ENCODE measurements at regions not wholly inside any gene's neighbourhood (a gene's known extent, or its start where the extent isn't known, plus 50 kb on each side); places are given as distances from the start of the nearest gene placed in this dataset.
A peak's percentile ranks its signal among the peaks of the same experiment; 100 is the strongest.

GRCh38 chr4:144302704-144303536 is 162.4 kb upstream of the GYPA start:
- no peaks in the 10 kb centered on the region for H3K9me3 Mint-ChIP-seq
- DNase-seq (ENCODE audit: extremely low spot score, unreplicated experiment), result no peak
- peak overlapping the region; percentile 18 for H3K4me3 Mint-ChIP-seq
- no peaks in the 10 kb centered on the region for H3K36me3 Mint-ChIP-seq
- no peak for TF ChIP-seq CTCF (conservative IDR thresholded peaks at IDR 0.05)
- no peaks in the 10 kb centered on the region for H3K27me3 Mint-ChIP-seq
- peaks cover 4% of the 10 kb centered on the region for H3K4me1 Mint-ChIP-seq (ENCODE audit: unreplicated experiment)
- peak overlapping the region; percentile 77 for H3K27ac Mint-ChIP-seq

- H3K27ac Mint-ChIP-seq, result no peak overlapping the region
- TF ChIP-seq CTCF (conservative IDR thresholded peaks at IDR 0.05), result no peak
- H3K4me1 Mint-ChIP-seq (ENCODE audit: unreplicated experiment), result peaks cover 4% of the 10 kb centered on the region
- H3K36me3 Mint-ChIP-seq, result no peaks in the 10 kb centered on the region
- H3K4me3 Mint-ChIP-seq, result no peak overlapping the region
- H3K9me3 Mint-ChIP-seq, result no peaks in the 10 kb centered on the region
- no peaks in the 10 kb centered on the region for H3K27me3 Mint-ChIP-seq
- no peak for DNase-seq (ENCODE audit: extremely low spot score, unreplicated experiment)
Observed at GRCh38 chr4:144304025-144304424, 163.5 kb upstream of the GYPA start.

GRCh38 chr4:144310535-144310934 is 170.0 kb upstream of the GYPA start:
- no peak for DNase-seq (ENCODE audit: extremely low spot score, unreplicated experiment)
- TF ChIP-seq CTCF (conservative IDR thresholded peaks at IDR 0.05), result no peak
- H3K4me3 Mint-ChIP-seq, result no peak overlapping the region
- peaks cover 5% of the 10 kb centered on the region for H3K36me3 Mint-ChIP-seq
- no peaks in the 10 kb centered on the region for H3K4me1 Mint-ChIP-seq (ENCODE audit: unreplicated experiment)
- peaks cover 13% of the 10 kb centered on the region for H3K9me3 Mint-ChIP-seq
- H3K27me3 Mint-ChIP-seq, result no peaks in the 10 kb centered on the region
- H3K27ac Mint-ChIP-seq, result no peak overlapping the region

- Mint-ChIP-seq H3K4me1 (ENCODE audit: unreplicated experiment) (no peaks in the 10 kb centered on the region), H3K36me3 (peaks cover 5% of the 10 kb centered on the region), H3K4me3 (no peak overlapping the region), H3K9me3 (peaks cover 13% of the 10 kb centered on the region), H3K27ac (no peak overlapping the region), H3K27me3 (no peaks in the 10 kb centered on the region)
- no peak for TF ChIP-seq CTCF (conservative IDR thresholded peaks at IDR 0.05)
- no peak for DNase-seq (ENCODE audit: extremely low spot score, unreplicated experiment)
Observed at GRCh38 chr4:144313370-144313769, 172.9 kb upstream of the GYPA start.

- Mint-ChIP-seq H3K4me1 (ENCODE audit: unreplicated experiment) (no peaks in the 10 kb centered on the region), H3K27me3 (no peaks in the 10 kb centered on the region), H3K9me3 (peaks cover 13% of the 10 kb centered on the region), H3K4me3 (no peak overlapping the region), H3K27ac (no peak overlapping the region), H3K36me3 (peaks cover 5% of the 10 kb centered on the region)
- no peak for TF ChIP-seq CTCF (conservative IDR thresholded peaks at IDR 0.05)
- no peak for DNase-seq (ENCODE audit: extremely low spot score, unreplicated experiment)
Observed at GRCh38 chr4:144316869-144317268, 176.4 kb upstream of the GYPA start.

All from type B pancreatic cell (in vitro differentiated cells).